Activated CD4-positive, alpha-beta T cell treated with anti-CD3 and anti-CD28 coated beads for 36 hours (primary cell): ENCODE measurements at regions not wholly inside any gene's neighbourhood (a gene's known extent, or its start where the extent isn't known, plus 50 kb on each side); places are given as distances from the start of the nearest gene placed in this dataset.
"Not testable (repeated sequence)": the region's sequence is repeated elsewhere in the genome, so short reads cannot be mapped to it uniquely, and the experiment has no call there.

Source experiments
- ATAC-seq: fragments of 200-7000 bp; cut with Tn5 transposase; one replicate; pipeline ENCODE4 v1.10.0; 2021; ENCODE audit warnings: mild to moderate bottlenecking, moderate library complexity
- CTCF ChIA-PET: fragments of 350-600 bp; sonication (Branson Sonifier 250); formaldehyde crosslinking; loops from one replicate; lab custom pipeline; 2021; ENCODE audit warnings: antibody characterized with exemption; lab: Charles Lee
- POLR2A ChIA-PET: fragments of 350-600 bp; sonication (Branson Sonifier 250); formaldehyde crosslinking; loops from one replicate; lab custom pipeline; 2021; ENCODE audit warnings: antibody characterized with exemption, inconsistent platforms; lab: Charles Lee
- DNase-seq: peaks from one replicate; pipeline ENCODE4 v3.0.0-alpha.2; 2020
- H3K27ac Mint-ChIP-seq: one replicate; pipeline ENCODE4 v1.8.0; 2021; ENCODE audit warnings: mixed read lengths
- H3K27me3 Mint-ChIP-seq: one replicate; pipeline ENCODE4 v1.8.0; 2021; ENCODE audit warnings: mixed read lengths
- H3K36me3 Mint-ChIP-seq: one replicate; pipeline ENCODE4 v1.8.0; 2021; ENCODE audit warnings: low read depth, mixed read lengths
- H3K4me1 Mint-ChIP-seq: one replicate; pipeline ENCODE4 v1.8.0; 2021; ENCODE audit warnings: mixed read lengths
- H3K4me3 Mint-ChIP-seq: one replicate; pipeline ENCODE4 v1.8.0; 2021; ENCODE audit warnings: mild to moderate bottlenecking, moderate library complexity, mixed read lengths
- H3K9me3 Mint-ChIP-seq: one replicate; pipeline ENCODE4 v1.8.0; 2021; ENCODE audit warnings: low read depth, mixed read lengths
- intact Hi-C, 2 experiments: fragments of 100-400 bp; cut with DNase I in 1 of 2; cut with micrococcal nuclease in 1 of 2; formaldehyde crosslinking; loops; one replicate each; pipeline versions ENCODE4 v1.14.2 to v1.15.1; 2022 to 2024; cut with DNase I, micrococcal nuclease

- H3K27ac Mint-ChIP-seq = no peak overlapping the region
Measured at GRCh38 chr1:244138399-244138798, 87.3 kb downstream of the ZBTB18 start.

GRCh38 chr1:244139655-244140054, 88.6 kb downstream of the ZBTB18 start:
- intact Hi-C loops = no loop called here
- ATAC-seq (no peak), DNase-seq (no peak)
- peaks cover 10% of the 10 kb centered on the region for H3K4me1 Mint-ChIP-seq
- H3K9me3 Mint-ChIP-seq = no peaks in the 10 kb centered on the region
- H3K27me3 Mint-ChIP-seq = peaks cover 7% of the 10 kb centered on the region
- ChIA-PET POLR2A (no interaction called here), CTCF (no interaction called here)
- no peaks in the 10 kb centered on the region for H3K36me3 Mint-ChIP-seq
- H3K4me3 Mint-ChIP-seq = no peak overlapping the region
- no peak overlapping the region for H3K27ac Mint-ChIP-seq

More at GRCh38 chr1:244138399-244138798, 87.3 kb downstream of the ZBTB18 start:
- Mint-ChIP-seq H3K27me3 (peaks cover 7% of the 10 kb centered on the region), H3K9me3 (no peaks in the 10 kb centered on the region), H3K4me1 (peaks cover 10% of the 10 kb centered on the region), H3K36me3 (no peaks in the 10 kb centered on the region), H3K4me3 (no peak overlapping the region)
- CTCF ChIA-PET = no interaction called here
- intact Hi-C loops = no loop called here
- DNase-seq (no peak), ATAC-seq (no peak)
- POLR2A ChIA-PET = no interaction called here

- intact Hi-C loops = no loop called here
- H3K27me3 Mint-ChIP-seq = peaks cover 7% of the 10 kb centered on the region
- no peak overlapping the region for H3K27ac Mint-ChIP-seq
- no peak overlapping the region for H3K4me3 Mint-ChIP-seq
- ChIA-PET POLR2A (no interaction called here), CTCF (no interaction called here)
- no peak for ATAC-seq
- H3K9me3 Mint-ChIP-seq = no peaks in the 10 kb centered on the region
- H3K36me3 Mint-ChIP-seq = no peaks in the 10 kb centered on the region
- H3K4me1 Mint-ChIP-seq = peaks cover 10% of the 10 kb centered on the region
- no peak for DNase-seq
Measured at GRCh38 chr1:244140420-244140819, 89.3 kb downstream of the ZBTB18 start.

GRCh38 chr1:244144053-244144452, 93.0 kb downstream of the ZBTB18 start:
- POLR2A ChIA-PET = no interaction called here
- no peaks in the 10 kb centered on the region for H3K4me1 Mint-ChIP-seq
- H3K4me3 Mint-ChIP-seq = no peak overlapping the region
- peaks cover 3% of the 10 kb centered on the region for H3K27me3 Mint-ChIP-seq
- intact Hi-C loops = no loop called here
- CTCF ChIA-PET = interaction anchor here (1.0 kb wide), 1 partner anchor 29 kb away, joined by 3 read pairs; no protein-coding TSS in a partner anchor
- no peak overlapping the region for H3K27ac Mint-ChIP-seq
- H3K36me3 Mint-ChIP-seq = no peaks in the 10 kb centered on the region
- DNase-seq (no peak), ATAC-seq (no peak)
- no peaks in the 10 kb centered on the region for H3K9me3 Mint-ChIP-seq

GRCh38 chr1:244150071-244150470, 99.0 kb downstream of the ZBTB18 start:
- H3K4me3 Mint-ChIP-seq = no peak overlapping the region
- H3K4me1 Mint-ChIP-seq = no peaks in the 10 kb centered on the region
- H3K27ac Mint-ChIP-seq = no peak overlapping the region
- CTCF ChIA-PET = interaction anchor here (1.7 kb wide), 1 partner anchor 18 kb away, joined by 4 read pairs; no protein-coding TSS in a partner anchor
- DNase-seq (no peak), ATAC-seq (no peak)
- POLR2A ChIA-PET = no interaction called here
- H3K9me3 Mint-ChIP-seq = no peaks in the 10 kb centered on the region
- intact Hi-C loops = no loop called here
- H3K27me3 Mint-ChIP-seq = no peaks in the 10 kb centered on the region
- no peaks in the 10 kb centered on the region for H3K36me3 Mint-ChIP-seq

- no peak overlapping the region for H3K27ac Mint-ChIP-seq
- CTCF ChIA-PET = interaction anchor here (0.7 to 1.7 kb wide), 2 partner anchors 17 to 51 kb away, joined by 3 to 4 read pairs; no protein-coding TSS in a partner anchor
- DNase-seq = no peak
- no peaks in the 10 kb centered on the region for H3K4me1 Mint-ChIP-seq
- intact Hi-C loops = no loop called here
- H3K36me3 Mint-ChIP-seq = no peaks in the 10 kb centered on the region
- H3K4me3 Mint-ChIP-seq = no peak overlapping the region
- POLR2A ChIA-PET = no interaction called here
- no peaks in the 10 kb centered on the region for H3K27me3 Mint-ChIP-seq
- ATAC-seq = peak; percentile 51
- H3K9me3 Mint-ChIP-seq = no peaks in the 10 kb centered on the region
Measured at GRCh38 chr1:244150665-244151064, 99.6 kb downstream of the ZBTB18 start.

GRCh38 chr1:244151537-244151936, 100.5 kb downstream of the ZBTB18 start:
- H3K4me3 Mint-ChIP-seq = no peak overlapping the region
- POLR2A ChIA-PET = no interaction called here

GRCh38 chr1:244154508-244154871, 103.4 kb downstream of the ZBTB18 start:
- Mint-ChIP-seq H3K9me3 (no peaks in the 10 kb centered on the region), H3K4me1 (no peaks in the 10 kb centered on the region), H3K36me3 (no peaks in the 10 kb centered on the region), H3K27me3 (no peaks in the 10 kb centered on the region), H3K4me3 (no peak overlapping the region), H3K27ac (no peak overlapping the region)
- ChIA-PET POLR2A (no interaction called here), CTCF (no interaction called here)
- intact Hi-C loops = no loop called here
- DNase-seq (no peak), ATAC-seq (no peak)

More at GRCh38 chr1:244151537-244151936, 100.5 kb downstream of the ZBTB18 start:
- Mint-ChIP-seq H3K27ac (no peak overlapping the region), H3K4me1 (no peaks in the 10 kb centered on the region), H3K9me3 (no peaks in the 10 kb centered on the region), H3K36me3 (no peaks in the 10 kb centered on the region), H3K27me3 (no peaks in the 10 kb centered on the region)
- DNase-seq (no peak), ATAC-seq (no peak)
- CTCF ChIA-PET = interaction anchor here (0.6 kb wide), 3 partner anchors 103 to 1782 kb away, joined by 3 read pairs; no protein-coding TSS in a partner anchor
- intact Hi-C loops = no loop called here

- Mint-ChIP-seq H3K36me3 (no peaks in the 10 kb centered on the region), H3K4me1 (no peaks in the 10 kb centered on the region), H3K9me3 (no peaks in the 10 kb centered on the region), H3K27me3 (no peaks in the 10 kb centered on the region), H3K27ac (no peak overlapping the region), H3K4me3 (no peak overlapping the region)
- DNase-seq = no peak
- intact Hi-C loops = no loop called here
- ATAC-seq = no peak
- CTCF ChIA-PET = no interaction called here
- POLR2A ChIA-PET = no interaction called here
Measured at GRCh38 chr1:244154872-244155531, 103.9 kb downstream of the ZBTB18 start.

- no peaks in the 10 kb centered on the region for H3K4me1 Mint-ChIP-seq
- DNase-seq = no peak
- ChIA-PET CTCF (no interaction called here), POLR2A (no interaction called here)
- H3K36me3 Mint-ChIP-seq = no peaks in the 10 kb centered on the region
- H3K4me3 Mint-ChIP-seq = no peak overlapping the region
- intact Hi-C loops = no loop called here
- H3K27me3 Mint-ChIP-seq = no peaks in the 10 kb centered on the region
- H3K27ac Mint-ChIP-seq = no peak overlapping the region
- no peaks in the 10 kb centered on the region for H3K9me3 Mint-ChIP-seq
- no peak for ATAC-seq
Measured at GRCh38 chr1:244155661-244156060, 104.6 kb downstream of the ZBTB18 start.

- CTCF ChIA-PET, H3K27ac Mint-ChIP-seq, H3K27me3 Mint-ChIP-seq, ATAC-seq, intact Hi-C loops, H3K4me3 Mint-ChIP-seq, H3K4me1 Mint-ChIP-seq, DNase-seq, H3K9me3 Mint-ChIP-seq, POLR2A ChIA-PET, H3K36me3 Mint-ChIP-seq: not testable (repeated sequence)
Measured at GRCh38 chr1:244156617-244157016, 105.5 kb downstream of the ZBTB18 start.

GRCh38 chr1:244157731-244158438, 106.8 kb downstream of the ZBTB18 start:
- DNase-seq (no peak), ATAC-seq (no peak)
- H3K27me3 Mint-ChIP-seq = no peaks in the 10 kb centered on the region
- ChIA-PET POLR2A (no interaction called here), CTCF (no interaction called here)
- intact Hi-C loops = no loop called here
- H3K9me3 Mint-ChIP-seq = no peaks in the 10 kb centered on the region
- no peak overlapping the region for H3K27ac Mint-ChIP-seq
- no peaks in the 10 kb centered on the region for H3K4me1 Mint-ChIP-seq
- H3K4me3 Mint-ChIP-seq = no peak overlapping the region
- no peaks in the 10 kb centered on the region for H3K36me3 Mint-ChIP-seq
